Stimulated activated CD8-positive, alpha-beta memory T cell treated with anti-CD3 and anti-CD28 coated beads, Interleukin-4, amount 100 ng/mL, for 24 hours (primary cell): ENCODE measurements at regions not wholly inside any gene's neighbourhood (a gene's known extent, or its start where the extent isn't known, plus 50 kb on each side); places are given as distances from the start of the nearest gene placed in this dataset.

Experiments used
- DNase-seq: peaks from one replicate; pipeline ENCODE4 v3.0.0-alpha.2; 2020; ENCODE audit warnings: low read depth

GRCh38 chr5:155295111-155295510 is 281.6 kb downstream of the KIF4B start:
- DNase-seq, result no peak

GRCh38 chr5:155299386-155300005 is 285.9 kb downstream of the KIF4B start:
- DNase-seq, result no peak

- no peak for DNase-seq
These were observed 289.6 kb downstream of the KIF4B start for GRCh38 chr5:155303120-155303519.

DNA sequence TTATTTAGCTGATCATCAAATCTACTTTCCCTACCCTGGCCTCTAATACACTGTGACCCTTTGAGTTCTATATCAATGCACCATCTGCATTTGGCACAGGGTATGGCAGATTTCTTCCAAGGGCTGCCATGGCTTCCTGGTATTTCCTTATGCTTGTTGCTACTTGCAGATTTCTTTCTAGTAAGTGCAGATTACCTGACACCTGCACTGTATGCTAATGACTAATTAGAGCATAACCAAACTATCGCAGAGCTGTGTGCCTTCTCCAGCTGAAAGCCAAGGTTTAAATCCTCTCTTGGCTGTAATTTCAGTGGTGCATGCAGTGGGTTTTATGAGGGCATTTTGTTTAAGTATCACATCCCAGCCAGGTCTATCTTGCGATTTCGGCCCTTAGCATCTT is 293.7 kb downstream of the KIF4B start:
- DNase-seq, result no peak

DNA sequence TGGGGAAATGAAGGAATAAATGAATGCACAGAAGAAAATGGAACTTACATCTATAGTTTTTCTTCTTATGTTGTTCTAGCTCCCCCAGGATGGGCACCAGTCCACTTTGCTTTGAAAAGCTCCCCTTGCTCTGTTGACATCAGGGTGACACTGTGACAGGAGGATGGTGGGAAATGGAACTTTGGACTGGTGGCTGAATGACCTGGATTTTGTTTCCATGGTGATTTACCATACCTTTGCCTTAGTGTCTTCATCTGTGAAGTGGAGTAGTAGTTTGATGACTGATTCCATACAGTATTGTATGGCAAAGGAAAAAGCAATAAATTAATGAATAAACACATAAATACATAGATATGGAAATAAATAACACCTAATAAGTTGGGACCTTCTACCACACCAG is 294.7 kb downstream of the KIF4B start:
- DNase-seq, result no peak

DNA sequence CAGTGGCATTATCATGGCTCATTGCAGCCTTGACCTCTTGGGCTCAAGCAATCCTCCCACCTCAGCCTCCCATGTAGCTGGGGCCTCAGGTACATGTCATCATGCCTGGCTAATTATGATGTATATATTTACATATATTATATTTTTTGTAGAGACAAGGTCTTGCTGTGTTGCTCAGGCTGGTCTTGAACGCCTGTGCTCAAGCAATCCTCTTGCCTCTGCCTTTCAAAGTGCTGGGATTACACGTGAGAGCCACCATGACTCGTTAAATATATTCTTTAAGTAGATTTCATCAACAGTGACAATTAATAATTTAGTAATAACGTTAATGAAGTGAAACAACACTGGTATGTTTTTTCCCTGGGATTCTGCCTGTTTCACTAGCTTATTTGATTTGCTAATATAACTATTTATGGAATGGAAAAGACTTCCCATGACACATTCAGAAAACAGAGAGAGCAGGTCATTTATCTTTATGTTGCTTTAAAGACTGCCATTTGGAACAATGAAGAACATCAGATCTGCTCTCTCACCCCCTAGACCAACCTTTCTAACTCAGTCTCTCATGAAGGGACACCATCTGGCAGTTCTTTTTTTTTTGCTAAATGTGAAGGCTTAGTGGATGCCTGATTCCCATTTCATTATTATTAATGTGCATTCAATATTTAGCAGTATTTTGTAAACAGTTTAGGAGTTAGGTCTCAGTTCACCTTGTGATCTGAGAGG is 295.6 kb downstream of the KIF4B start:
- DNase-seq, result no peak

GRCh38 chr5:155311721-155312120 is 298.2 kb downstream of the KIF4B start:
- no peak for DNase-seq

DNA sequence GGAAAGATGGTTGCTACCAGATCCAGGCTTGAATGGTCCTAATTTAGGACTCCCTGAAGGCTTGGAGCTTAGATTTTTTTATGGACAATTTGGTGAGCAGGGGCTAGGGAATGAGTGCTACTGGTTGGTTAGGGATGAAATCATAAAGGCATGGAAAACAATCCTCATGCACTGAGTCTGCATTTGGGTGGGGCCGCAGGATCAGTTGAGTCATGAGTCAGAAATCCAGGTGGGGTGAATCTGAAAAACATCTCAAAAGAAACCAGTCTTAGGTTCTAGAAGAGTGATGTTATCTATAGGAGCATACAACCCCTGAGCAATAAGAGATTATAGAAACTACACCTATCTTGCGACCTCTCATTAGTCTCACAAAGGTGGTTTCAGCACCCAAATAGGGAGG is 300.0 kb downstream of the KIF4B start:
- no peak for DNase-seq

- no peak for DNase-seq
These were observed 302.6 kb downstream of the KIF4B start for GRCh38 chr5:155316070-155316714.

DNA sequence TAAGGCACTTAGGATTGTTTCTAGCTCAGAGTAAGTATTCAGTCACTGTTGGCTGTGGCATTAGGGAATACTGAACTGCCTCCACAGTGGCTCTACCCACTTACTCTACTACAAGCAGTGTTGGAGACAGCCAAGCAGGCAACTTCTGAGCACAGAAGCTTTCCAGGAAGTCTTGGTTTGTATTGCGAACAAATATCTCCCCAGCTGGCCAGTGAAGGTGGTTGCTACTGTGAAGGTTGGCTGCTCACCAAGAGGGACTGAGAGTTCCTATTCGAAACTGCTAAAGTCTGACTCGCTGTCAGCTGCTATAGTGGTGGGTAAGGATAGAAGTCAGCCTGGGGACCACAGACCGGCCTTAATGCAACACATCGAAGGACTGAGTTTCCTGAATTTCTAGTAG is 319.1 kb downstream of the KIF4B start:
- no peak for DNase-seq

DNA sequence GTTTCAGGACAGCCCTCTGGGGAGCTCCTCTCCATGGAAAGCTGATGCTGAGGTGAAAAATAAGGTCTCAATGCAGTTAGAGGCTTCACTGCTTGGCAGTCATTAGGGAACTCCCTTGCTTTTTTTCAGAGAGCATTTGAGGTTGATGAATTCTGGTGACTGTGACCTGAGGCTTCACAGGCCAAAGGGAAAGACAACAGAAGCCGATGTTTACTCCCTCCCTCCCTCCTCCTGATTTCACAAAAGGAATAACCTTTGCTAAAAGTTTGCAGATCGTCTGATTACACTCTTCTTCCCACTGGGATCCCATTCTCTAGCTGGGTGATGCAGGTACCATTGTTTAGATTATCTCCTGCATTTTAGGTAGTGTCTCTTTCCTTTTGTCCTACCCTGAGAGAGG is 329.4 kb downstream of the KIF4B start:
- DNase-seq, result no peak

GRCh38 chr5:155343468-155343867 is 329.9 kb downstream of the KIF4B start:
- no peak for DNase-seq

DNA sequence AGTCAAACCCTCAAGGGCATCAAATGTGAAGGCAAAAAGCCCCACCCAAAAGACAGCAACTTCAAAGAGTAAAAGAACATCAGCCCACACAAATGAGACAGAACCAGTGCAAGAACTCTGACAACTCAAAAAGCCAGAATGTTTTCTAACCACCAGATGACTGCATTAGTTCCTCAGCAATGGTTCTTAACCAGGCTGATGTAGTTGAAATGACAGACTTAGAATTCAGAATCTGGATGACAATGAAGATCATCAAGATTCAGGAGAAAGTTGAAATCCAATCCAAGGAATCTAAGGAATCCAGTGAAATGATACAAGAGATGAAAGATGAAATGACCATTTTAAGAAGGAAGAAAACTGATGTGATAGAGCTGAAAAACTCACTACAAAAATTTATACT is 339.7 kb downstream of the KIF4B start:
- DNase-seq, result no peak

DNA sequence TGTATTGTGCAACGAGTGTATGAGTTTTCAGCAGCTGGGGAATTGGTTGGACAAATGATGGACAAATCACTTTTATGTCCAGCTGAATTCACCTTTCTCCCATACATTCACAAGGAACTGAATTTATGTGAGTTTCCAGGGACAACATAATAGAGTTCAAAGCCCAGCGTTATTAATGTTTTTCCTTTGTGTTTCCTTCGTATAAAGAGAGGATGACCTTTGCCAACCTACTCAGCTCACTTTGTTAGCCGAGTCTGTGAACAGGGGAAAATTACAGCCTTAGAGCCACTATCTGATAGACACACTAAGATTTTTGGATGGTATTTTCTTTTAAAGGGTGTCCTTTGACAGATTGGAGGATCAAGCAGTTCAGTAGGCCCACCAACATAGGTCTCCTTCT is 352.5 kb downstream of the KIF4B start:
- DNase-seq, result no peak

- DNase-seq, result no peak
These were observed 354.3 kb downstream of the KIF4B start for GRCh38 chr5:155367841-155368240.

- DNase-seq, result no peak
These were observed 354.9 kb downstream of the KIF4B start for GRCh38 chr5:155368490-155368889.

GRCh38 chr5:155380480-155380879 is 366.9 kb downstream of the KIF4B start:
- DNase-seq, result no peak

GRCh38 chr5:155381654-155382053 is 368.1 kb downstream of the KIF4B start:
- DNase-seq, result no peak

- DNase-seq, result no peak
These were observed 375.9 kb downstream of the KIF4B start for GRCh38 chr5:155389498-155389897.

DNA sequence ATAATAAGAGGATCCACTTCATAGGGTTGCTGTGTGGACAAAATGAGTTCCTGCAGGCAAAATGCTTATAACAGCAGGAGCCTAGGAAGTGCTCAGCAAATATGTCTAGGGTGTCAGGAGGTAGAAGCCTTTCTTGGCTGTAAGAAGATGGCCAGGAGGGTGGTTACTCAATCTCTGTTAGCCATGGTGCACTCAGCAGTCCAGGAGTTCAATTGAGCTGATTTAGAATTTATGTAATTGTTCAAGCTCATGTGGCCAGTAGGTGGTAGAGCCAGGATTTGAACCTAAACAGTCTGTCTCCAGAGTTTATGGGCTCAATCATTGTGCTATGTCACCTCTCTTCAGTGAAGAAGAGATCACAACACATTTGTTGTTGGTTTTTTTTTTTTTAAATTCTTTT is 381.2 kb downstream of the KIF4B start:
- no peak for DNase-seq

DNA sequence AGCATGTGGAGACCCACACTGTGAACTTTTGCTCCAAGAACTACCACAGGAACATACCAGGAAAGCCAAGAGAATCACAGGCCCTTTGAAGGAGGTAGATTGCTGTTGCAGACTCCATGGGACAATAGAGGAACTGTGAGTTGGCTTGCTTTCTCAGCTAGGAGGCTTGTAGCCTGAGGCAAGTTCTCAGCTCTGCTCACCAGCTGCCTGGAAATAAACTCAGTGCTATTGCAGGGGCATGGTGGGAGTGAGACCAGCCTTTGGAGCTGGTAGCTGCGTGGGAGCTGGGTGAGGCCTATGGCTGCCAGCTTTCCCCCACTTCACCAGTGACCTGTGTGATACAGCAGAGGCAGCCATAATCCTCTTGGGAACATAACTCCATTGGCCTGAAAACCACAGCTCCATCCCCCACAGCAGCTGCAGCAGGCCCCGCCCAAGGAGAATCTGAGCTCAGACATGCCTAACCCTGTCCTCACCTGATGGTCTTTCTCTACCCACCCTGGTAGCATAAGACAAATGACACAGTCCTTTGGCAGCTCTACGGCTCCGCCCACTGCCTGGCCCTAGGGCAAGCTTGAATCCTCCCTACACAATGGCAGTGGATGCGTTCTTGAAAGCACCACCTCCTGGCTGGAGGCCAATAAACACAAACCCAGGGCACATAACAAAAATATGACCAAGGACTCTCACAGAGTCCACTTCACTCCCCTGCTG is 389.5 kb downstream of the KIF4B start:
- DNase-seq, result no peak

- no peak for DNase-seq
These were observed 393.3 kb downstream of the KIF4B start for GRCh38 chr5:155406815-155407214.

DNA sequence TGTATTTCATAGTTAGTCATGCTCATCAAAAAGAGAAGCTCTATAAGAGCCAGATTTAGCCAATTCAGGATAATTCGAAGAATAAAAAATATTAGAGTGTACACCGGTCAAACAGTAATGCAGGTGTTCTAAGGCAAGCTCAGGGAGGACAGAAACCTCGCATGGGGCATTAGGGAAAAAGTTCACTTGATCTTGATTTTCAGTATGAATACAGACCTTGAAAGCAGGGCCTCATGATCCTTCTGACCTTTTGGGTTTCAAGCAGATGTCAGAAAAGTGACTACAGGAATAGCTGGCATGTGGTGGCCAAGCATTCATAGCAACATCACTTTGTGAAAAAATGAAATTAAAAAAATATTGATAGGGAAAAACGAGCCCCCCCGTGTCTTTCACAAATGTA is 394.9 kb downstream of the KIF4B start:
- DNase-seq, result no peak
